ENCODE measurements at regions not wholly inside any gene's neighbourhood (a gene's known extent, or its start where the extent isn't known, plus 50 kb on each side); places are given as distances from the start of the nearest gene placed in this dataset.
A peak's percentile ranks its signal among the peaks of the same experiment; 100 is the strongest.

DNA sequence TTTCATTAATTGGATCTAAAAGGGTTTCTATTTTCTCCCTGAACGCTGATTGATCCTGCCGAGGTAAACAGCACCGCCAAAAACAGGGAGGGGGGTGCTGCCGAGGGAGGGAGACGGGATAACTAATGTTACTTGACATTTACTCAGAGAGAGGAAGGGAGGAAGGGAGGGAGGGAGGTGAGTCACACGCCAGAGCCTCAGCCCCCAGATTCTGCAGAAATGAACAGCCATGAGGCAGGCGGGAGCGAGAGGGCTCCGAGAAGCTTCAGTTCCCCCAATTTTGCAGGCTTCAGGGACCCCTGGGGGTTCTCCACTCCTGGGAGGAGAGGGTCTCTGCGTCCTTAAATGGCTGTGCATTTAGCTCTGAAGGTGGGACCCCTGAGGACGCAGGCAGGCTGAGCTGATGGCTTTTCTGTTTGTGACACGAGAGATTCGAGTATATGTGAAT, 59.1 kb upstream of the IER5L start:
- TF ChIP-seq POLR2A (IDR thresholded peaks at IDR 0.05), result no peak
- TF ChIP-seq, protein P1, sequence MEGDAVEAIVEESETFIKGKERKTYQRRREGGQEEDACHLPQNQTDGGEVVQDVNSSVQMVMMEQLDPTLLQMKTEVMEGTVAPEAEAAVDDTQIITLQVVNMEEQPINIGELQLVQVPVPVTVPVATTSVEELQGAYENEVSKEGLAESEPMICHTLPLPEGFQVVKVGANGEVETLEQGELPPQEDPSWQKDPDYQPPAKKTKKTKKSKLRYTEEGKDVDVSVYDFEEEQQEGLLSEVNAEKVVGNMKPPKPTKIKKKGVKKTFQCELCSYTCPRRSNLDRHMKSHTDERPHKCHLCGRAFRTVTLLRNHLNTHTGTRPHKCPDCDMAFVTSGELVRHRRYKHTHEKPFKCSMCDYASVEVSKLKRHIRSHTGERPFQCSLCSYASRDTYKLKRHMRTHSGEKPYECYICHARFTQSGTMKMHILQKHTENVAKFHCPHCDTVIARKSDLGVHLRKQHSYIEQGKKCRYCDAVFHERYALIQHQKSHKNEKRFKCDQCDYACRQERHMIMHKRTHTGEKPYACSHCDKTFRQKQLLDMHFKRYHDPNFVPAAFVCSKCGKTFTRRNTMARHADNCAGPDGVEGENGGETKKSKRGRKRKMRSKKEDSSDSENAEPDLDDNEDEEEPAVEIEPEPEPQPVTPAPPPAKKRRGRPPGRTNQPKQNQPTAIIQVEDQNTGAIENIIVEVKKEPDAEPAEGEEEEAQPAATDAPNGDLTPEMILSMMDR (IDR thresholded peaks at IDR 0.05), result no peak
- Histone ChIP-seq H3K27ac (no peak overlapping the region), H3K9me3 (peaks cover 0 to 11% (median 0%) of the 10 kb centered on the region in 12 donors), H3K36me3 (no peaks in the 10 kb centered on the region), H3K27me3 (no peaks in the 10 kb centered on the region), H3K4me1 (peaks cover 0 to 16% (median 0%) of the 10 kb centered on the region in 12 donors), H3K4me3 (peak overlapping the region in 1 of 12 donors; percentile 15)
- DNase-seq (peak in 3 of 5 donors; percentile 17 to 34 (median 33)), ATAC-seq (peak in 3 of 4 donors; percentile 35 to 61 (median 59))
- 32 to 49% (median 35%) methylated on average over 13 of the region's 13 CpGs for WGBS, 4 donors
- intact Hi-C loops (cut with DNase I), result no loop called here

DNA sequence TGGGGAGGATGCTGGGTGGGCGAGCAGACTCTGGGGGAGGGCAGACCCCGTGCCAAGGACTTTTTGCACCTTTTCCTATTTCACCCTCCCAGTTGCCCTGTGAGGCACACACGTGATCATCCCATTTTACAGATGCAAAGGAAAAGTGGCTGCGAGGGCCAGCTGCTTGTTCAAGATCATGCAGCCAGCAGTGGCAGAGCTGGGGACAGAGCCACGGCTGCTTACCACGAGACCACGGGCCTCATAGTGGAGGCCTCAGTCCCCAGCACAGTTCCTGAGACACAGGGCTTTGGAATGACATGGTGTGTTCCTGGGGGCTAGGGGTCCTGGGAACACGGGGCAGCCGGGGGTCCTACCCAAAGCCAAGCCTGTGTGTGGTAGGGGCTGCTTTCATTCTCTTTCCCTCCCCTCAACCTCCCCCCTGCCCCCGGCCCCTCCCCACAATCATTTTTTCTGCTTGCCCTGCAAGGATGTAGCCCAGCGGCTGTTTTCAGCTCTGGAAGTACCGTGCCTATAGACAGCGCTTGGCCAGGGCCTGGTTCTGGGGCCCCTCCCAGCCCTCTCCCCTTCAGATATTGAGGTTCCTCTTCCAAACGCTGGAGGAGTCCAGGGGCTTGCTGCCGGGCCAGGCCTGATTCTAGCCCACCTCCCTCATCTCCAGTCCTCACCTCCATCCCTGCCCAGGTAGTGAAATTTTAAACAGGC, 58.5 kb upstream of the IER5L start:
- no peaks in the 10 kb centered on the region for H3K27me3 ChIP-seq
- no peaks in the 10 kb centered on the region for H3K36me3 ChIP-seq
- H3K4me3 ChIP-seq, result peak overlapping the region in 1 of 12 donors; percentile 12
- no peak for TF ChIP-seq POLR2A (IDR thresholded peaks at IDR 0.05)
- TF ChIP-seq, protein P1 (IDR thresholded peaks at IDR 0.05), result no peak
- ATAC-seq (no peak), DNase-seq (peak in 3 of 5 donors; percentile 13 to 27 (median 14))
- peaks cover 0 to 16% (median 0%) of the 10 kb centered on the region in 12 donors for H3K4me1 ChIP-seq
- no peak overlapping the region for H3K27ac ChIP-seq
- 74 to 78% (median 77%) methylated on average over 15 of the region's 15 CpGs for WGBS, 4 donors
- intact Hi-C loops (cut with DNase I), result no loop called here
- H3K9me3 ChIP-seq, result peaks cover 0 to 11% (median 0%) of the 10 kb centered on the region in 12 donors

DNA sequence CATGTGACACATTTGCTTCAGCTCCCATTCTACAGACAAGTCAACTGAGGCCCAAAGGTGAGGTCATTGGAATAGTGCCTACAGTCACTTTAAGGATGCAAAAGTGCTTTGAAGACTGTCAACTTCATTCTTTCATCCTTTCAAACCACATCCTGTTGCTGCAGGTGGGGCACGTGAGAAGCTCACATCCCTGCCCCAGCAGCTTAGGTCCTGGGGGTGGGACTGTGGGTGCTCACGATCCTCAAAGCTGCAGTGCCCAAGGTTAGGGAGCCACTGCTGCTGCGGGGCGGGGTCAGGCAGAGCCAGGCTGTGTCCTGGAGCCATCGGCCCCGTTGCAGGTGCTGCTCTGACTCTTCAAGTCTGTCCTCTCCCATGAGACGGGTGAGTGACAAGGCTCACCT, 57.9 kb upstream of the IER5L start:
- 72 to 80% (median 78%) methylated on average over 1 to 7 of the region's 7 CpGs for WGBS, 4 donors
- no peak for TF ChIP-seq POLR2A (IDR thresholded peaks at IDR 0.05)
- TF ChIP-seq, protein P1 (IDR thresholded peaks at IDR 0.05), result no peak
- no peaks in the 10 kb centered on the region for H3K36me3 ChIP-seq
- peaks cover 0 to 16% (median 0%) of the 10 kb centered on the region in 12 donors for H3K4me1 ChIP-seq
- no peak overlapping the region for H3K27ac ChIP-seq
- H3K27me3 ChIP-seq, result no peaks in the 10 kb centered on the region
- H3K4me3 ChIP-seq, result peak overlapping the region in 1 of 12 donors; percentile 12
- peaks cover 0 to 11% (median 0%) of the 10 kb centered on the region in 12 donors for H3K9me3 ChIP-seq
- intact Hi-C loops (cut with DNase I), result no loop called here
- ATAC-seq (no peak), DNase-seq (peak in 3 of 5 donors; percentile 10 to 44 (median 15))

DNA sequence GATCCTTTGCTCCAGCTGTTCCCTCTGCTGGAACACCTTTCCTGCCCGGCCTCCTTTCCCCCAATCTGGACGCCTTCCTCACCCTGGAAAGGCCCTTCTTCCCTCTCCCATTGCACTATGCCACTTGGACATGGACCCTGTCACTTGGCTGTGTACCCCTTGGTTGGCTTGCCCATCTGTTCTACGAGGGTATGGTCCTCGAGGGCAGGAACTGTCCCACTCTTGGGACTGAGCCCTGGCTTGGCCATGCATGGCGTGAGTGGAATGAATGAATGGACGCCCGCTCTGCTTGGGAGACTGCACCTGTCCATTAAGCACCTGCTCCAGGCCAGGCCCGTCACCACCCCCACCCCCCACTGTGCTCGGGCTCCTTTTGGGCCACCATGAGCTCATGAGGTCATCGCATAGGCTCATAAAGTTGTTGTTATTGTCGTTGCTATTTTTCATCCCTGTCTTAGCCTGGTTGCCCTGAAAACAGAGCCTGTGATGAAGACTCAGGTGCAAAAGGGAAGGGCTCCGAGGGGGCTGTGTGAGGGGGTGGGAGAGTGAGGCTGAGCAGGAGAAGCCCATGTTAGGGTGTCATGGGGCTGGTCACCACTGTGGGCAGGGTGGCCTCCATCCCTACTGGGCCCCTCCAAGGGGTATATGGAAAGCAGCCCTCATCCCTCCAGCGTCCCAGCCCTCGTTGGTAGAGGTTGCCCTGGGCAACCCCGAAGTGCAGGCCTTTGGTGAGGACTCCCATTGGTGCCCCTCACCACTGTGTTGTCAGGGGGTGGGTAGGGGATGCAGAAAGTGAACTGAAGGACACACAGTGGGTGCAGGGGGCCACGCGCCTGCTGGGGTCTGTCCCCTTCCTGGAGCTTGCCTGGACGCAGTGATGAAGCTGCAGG, 57.2 kb upstream of the IER5L start:
- Histone ChIP-seq H3K27ac (no peak overlapping the region), H3K27me3 (no peaks in the 10 kb centered on the region), H3K4me3 (no peak overlapping the region), H3K9me3 (peaks cover 0 to 11% (median 0%) of the 10 kb centered on the region in 12 donors), H3K36me3 (no peaks in the 10 kb centered on the region), H3K4me1 (peaks cover 0 to 16% (median 0%) of the 10 kb centered on the region in 12 donors)
- TF ChIP-seq, protein P1 (IDR thresholded peaks at IDR 0.05), result no peak
- no peak for TF ChIP-seq POLR2A (IDR thresholded peaks at IDR 0.05)
- ATAC-seq (no peak), DNase-seq (peak in 3 of 5 donors; percentile 11 to 53 (median 20))
- WGBS, 4 donors, result 91 to 92% (median 92%) methylated on average over 16 to 18 of the region's 18 CpGs
- intact Hi-C loops (cut with DNase I), result no loop called here

Measured in heart left ventricle (tissue), 16 donors.